PC-9 (cell line): ENCODE measurements at regions not wholly inside any gene's neighbourhood (a gene's known extent, or its start where the extent isn't known, plus 50 kb on each side); places are given as distances from the start of the nearest gene placed in this dataset.

Source experiments
- CTCF ChIP-seq: fragments of 200-600 bp; sonication (generic); conservative IDR thresholded peaks from 2 replicates; pipeline ENCODE4 v1.6.1; 2017; ENCODE audit warnings: mixed run types, antibody characterized with exemption, mild to moderate bottlenecking, moderate library complexity
- EZH2 ChIP-seq: fragments of 200-600 bp; sonication (generic); IDR thresholded peaks from 2 replicates; pipeline ENCODE4 v1.8.0; 2017; ENCODE audit warnings: antibody characterized with exemption, low read depth

DNA sequence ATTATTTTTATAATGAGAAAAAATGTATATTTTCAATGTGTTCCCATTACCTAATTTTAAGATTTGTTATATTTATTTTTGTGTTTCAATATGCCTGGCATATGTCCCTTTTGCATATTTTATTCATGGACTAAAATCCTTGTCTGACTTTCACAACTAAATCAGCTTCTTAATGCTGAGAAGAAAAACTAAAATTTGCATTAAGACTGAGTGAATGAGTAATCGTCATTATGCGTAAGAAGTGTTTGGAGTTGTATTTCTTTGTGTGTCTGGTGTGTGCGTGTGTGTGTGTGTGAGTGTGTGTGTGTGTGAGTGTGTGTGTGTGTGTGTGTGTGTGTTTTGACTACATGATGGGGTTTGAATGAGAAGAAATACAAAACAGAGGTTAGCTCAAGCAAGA, 201.7 kb upstream of the SP8 start:
- TF ChIP-seq CTCF (no peak), EZH2 (no peak)
